Right atrium auricular region (tissue), 2 donors: ENCODE measurements at regions not wholly inside any gene's neighbourhood (a gene's known extent, or its start where the extent isn't known, plus 50 kb on each side); places are given as distances from the start of the nearest gene placed in this dataset.

Experiments used
- DNase-seq: peaks from one replicate; pipeline ENCODE4 v3.0.0-alpha.2; 2019; ENCODE audit warnings: low spot score
- H3K27ac ChIP-seq, 2 donors: fragments of 200-600 bp; sonication (generic); 1 replicate in 1 of 2; 2 replicates in 1 of 2; pipeline ENCODE4 v1.5.1; 2016 to 2019
- H3K27me3 ChIP-seq, 2 donors: fragments of 200-600 bp; sonication (generic); one replicate each; pipeline versions ENCODE4 v1.5.1 to v1.6.0; 2017 to 2019
- H3K36me3 ChIP-seq: fragments of 200-600 bp; sonication (generic); one replicate; pipeline ENCODE4 v1.5.1; 2016
- H3K4me1 ChIP-seq, 2 donors: fragments of 200-600 bp; sonication (generic); one replicate each; pipeline versions ENCODE4 v1.5.1 to v1.6.0; 2017 to 2019
- H3K4me3 ChIP-seq, 2 donors: fragments of 200-600 bp; sonication (generic); 1 replicate in 1 of 2; 2 replicates in 1 of 2; pipeline ENCODE4 v1.5.1; 2017 to 2019; ENCODE audit warnings: mild to moderate bottlenecking in 1 of 2, moderate library complexity in 1 of 2
- H3K9me3 ChIP-seq, 2 donors: fragments of 200-600 bp; sonication (generic); one replicate each; pipeline ENCODE4 v1.5.1; 2019
- CTCF ChIP-seq, 2 donors: fragments of 200-600 bp; sonication (generic); IDR thresholded peaks; one replicate each; pipeline ENCODE4 v1.5.1; 2019; ENCODE audit warnings: antibody characterized with exemption in 2 of 2

- Histone ChIP-seq H3K4me1 (peaks cover 0 to 3% of the 10 kb centered on the region in 2 donors), H3K4me3 (no peak overlapping the region), H3K27me3 (no peaks in the 10 kb centered on the region), H3K36me3 (no peaks in the 10 kb centered on the region), H3K9me3 (no peaks in the 10 kb centered on the region), H3K27ac (no peak overlapping the region)
- DNase-seq: no peak
- no peak for TF ChIP-seq CTCF (IDR thresholded peaks at IDR 0.05)
These were observed 833.2 kb downstream of the MAFB start for GRCh38 chr20:39855799-39856198.

GRCh38 chr20:39855056-39855455 is 834.0 kb downstream of the MAFB start:
- no peak for TF ChIP-seq CTCF (IDR thresholded peaks at IDR 0.05)
- no peak overlapping the region for H3K27ac ChIP-seq
- H3K9me3 ChIP-seq: no peaks in the 10 kb centered on the region
- no peaks in the 10 kb centered on the region for H3K27me3 ChIP-seq
- H3K4me1 ChIP-seq: peaks cover 0 to 11% of the 10 kb centered on the region in 2 donors
- H3K36me3 ChIP-seq: no peaks in the 10 kb centered on the region
- no peak overlapping the region for H3K4me3 ChIP-seq
- no peak for DNase-seq

GRCh38 chr20:39853636-39854035 is 835.4 kb downstream of the MAFB start:
- no peak for TF ChIP-seq CTCF (IDR thresholded peaks at IDR 0.05)
- Histone ChIP-seq H3K9me3 (no peaks in the 10 kb centered on the region), H3K27me3 (no peaks in the 10 kb centered on the region), H3K4me3 (no peak overlapping the region), H3K36me3 (no peaks in the 10 kb centered on the region), H3K4me1 (peaks cover 0 to 25% of the 10 kb centered on the region in 2 donors), H3K27ac (no peak overlapping the region)
- no peak for DNase-seq

- no peaks in the 10 kb centered on the region for H3K9me3 ChIP-seq
These were observed 836.0 kb downstream of the MAFB start for GRCh38 chr20:39853050-39853449.

GRCh38 chr20:39851459-39851858 is 837.6 kb downstream of the MAFB start:
- Histone ChIP-seq H3K27me3 (no peaks in the 10 kb centered on the region), H3K4me3 (no peak overlapping the region), H3K4me1 (peaks cover 0 to 26% of the 10 kb centered on the region in 2 donors), H3K27ac (no peak overlapping the region), H3K36me3 (no peaks in the 10 kb centered on the region), H3K9me3 (no peaks in the 10 kb centered on the region)
- TF ChIP-seq CTCF (IDR thresholded peaks at IDR 0.05): no peak
- no peak for DNase-seq

More at GRCh38 chr20:39853050-39853449, 836.0 kb downstream of the MAFB start:
- DNase-seq: no peak
- Histone ChIP-seq H3K27ac (no peak overlapping the region), H3K4me3 (no peak overlapping the region), H3K36me3 (no peaks in the 10 kb centered on the region), H3K4me1 (peaks cover 0 to 26% of the 10 kb centered on the region in 2 donors), H3K27me3 (no peaks in the 10 kb centered on the region)
- TF ChIP-seq CTCF (IDR thresholded peaks at IDR 0.05): no peak

GRCh38 chr20:39850821-39851330 is 838.2 kb downstream of the MAFB start:
- no peak overlapping the region for H3K27ac ChIP-seq
- no peak overlapping the region for H3K4me3 ChIP-seq
- no peaks in the 10 kb centered on the region for H3K9me3 ChIP-seq
- no peak for TF ChIP-seq CTCF (IDR thresholded peaks at IDR 0.05)
- no peaks in the 10 kb centered on the region for H3K27me3 ChIP-seq
- DNase-seq: no peak
- peaks cover 0 to 26% of the 10 kb centered on the region in 2 donors for H3K4me1 ChIP-seq
- no peaks in the 10 kb centered on the region for H3K36me3 ChIP-seq
